Neural crest cell (in vitro differentiated cells): ENCODE measurements at regions not wholly inside any gene's neighbourhood (a gene's known extent, or its start where the extent isn't known, plus 50 kb on each side); places are given as distances from the start of the nearest gene placed in this dataset.

ENCODE experiments used
- DNase-seq: peaks from one replicate; pipeline ENCODE4 v3.0.0; 2021; ENCODE audit warnings: low read depth, mixed read lengths, low spot score
- H3K27ac Mint-ChIP-seq: one replicate; pipeline ENCODE4 v1.8.0; 2021; ENCODE audit warnings: mild to moderate bottlenecking, mixed read lengths; ENCODE audit not compliant: unreplicated experiment
- H3K27me3 Mint-ChIP-seq: 2 replicates; pipeline ENCODE4 v1.8.0; 2021; ENCODE audit warnings: low read depth, mild to moderate bottlenecking, mixed read lengths
- H3K36me3 Mint-ChIP-seq: 2 replicates; pipeline ENCODE4 v1.8.0; 2021; ENCODE audit warnings: low read depth, mild to moderate bottlenecking, mixed read lengths
- H3K4me1 Mint-ChIP-seq: 2 replicates; pipeline ENCODE4 v1.8.0; 2021; ENCODE audit warnings: mixed read lengths
- H3K4me3 Mint-ChIP-seq: one replicate; pipeline ENCODE4 v1.8.0; 2021; ENCODE audit warnings: mild to moderate bottlenecking, mixed read lengths
- H3K9me3 Mint-ChIP-seq: 2 replicates; pipeline ENCODE4 v1.8.0; 2021; ENCODE audit warnings: mixed read lengths
- TF ChIP-seq, protein P1 (sequence below): fragments of 200-600 bp; sonication (generic); conservative IDR thresholded peaks from 2 replicates; pipeline ENCODE4 v1.5.0; 2021; ENCODE audit warnings: antibody characterized with exemption, mild to moderate bottlenecking

DNA sequence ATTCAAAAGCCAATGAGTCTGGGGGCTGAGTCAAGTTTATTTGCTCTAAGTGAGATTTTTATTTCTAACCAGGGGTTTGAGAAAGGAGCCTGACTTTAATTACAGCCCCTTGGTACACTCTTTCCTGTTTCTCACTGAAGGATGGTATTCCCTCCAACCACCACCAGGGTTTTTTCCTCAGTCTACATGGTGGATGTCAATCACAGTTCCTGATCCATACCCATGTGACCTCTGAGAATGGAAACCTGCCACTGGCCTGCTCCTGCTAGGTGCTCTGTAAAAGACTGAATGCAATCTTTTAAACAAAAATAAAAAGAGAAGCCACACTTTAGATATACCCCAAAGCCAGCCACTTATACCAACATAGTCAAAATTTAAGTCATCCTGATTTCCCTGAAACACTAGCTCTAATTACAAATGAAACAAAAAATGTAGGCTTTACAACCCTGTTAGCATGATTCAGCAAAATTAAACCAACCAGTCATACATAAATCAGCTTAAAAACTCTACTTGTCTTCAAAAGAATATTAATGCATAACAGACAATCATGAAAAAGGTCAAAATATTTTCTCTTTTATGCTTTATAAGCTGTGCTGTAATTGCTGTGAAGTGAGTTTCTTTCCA is 112.1 kb upstream of the NWD2 start:
- no peaks in the 10 kb centered on the region for H3K9me3 Mint-ChIP-seq
- no peaks in the 10 kb centered on the region for H3K4me1 Mint-ChIP-seq
- H3K4me3 Mint-ChIP-seq: no peak overlapping the region
- H3K27ac Mint-ChIP-seq: no peak overlapping the region
- TF ChIP-seq, protein P1, sequence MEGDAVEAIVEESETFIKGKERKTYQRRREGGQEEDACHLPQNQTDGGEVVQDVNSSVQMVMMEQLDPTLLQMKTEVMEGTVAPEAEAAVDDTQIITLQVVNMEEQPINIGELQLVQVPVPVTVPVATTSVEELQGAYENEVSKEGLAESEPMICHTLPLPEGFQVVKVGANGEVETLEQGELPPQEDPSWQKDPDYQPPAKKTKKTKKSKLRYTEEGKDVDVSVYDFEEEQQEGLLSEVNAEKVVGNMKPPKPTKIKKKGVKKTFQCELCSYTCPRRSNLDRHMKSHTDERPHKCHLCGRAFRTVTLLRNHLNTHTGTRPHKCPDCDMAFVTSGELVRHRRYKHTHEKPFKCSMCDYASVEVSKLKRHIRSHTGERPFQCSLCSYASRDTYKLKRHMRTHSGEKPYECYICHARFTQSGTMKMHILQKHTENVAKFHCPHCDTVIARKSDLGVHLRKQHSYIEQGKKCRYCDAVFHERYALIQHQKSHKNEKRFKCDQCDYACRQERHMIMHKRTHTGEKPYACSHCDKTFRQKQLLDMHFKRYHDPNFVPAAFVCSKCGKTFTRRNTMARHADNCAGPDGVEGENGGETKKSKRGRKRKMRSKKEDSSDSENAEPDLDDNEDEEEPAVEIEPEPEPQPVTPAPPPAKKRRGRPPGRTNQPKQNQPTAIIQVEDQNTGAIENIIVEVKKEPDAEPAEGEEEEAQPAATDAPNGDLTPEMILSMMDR: peak; percentile 48
- no peaks in the 10 kb centered on the region for H3K27me3 Mint-ChIP-seq
- no peaks in the 10 kb centered on the region for H3K36me3 Mint-ChIP-seq
- DNase-seq: no peak

- Mint-ChIP-seq H3K4me3 (no peak overlapping the region), H3K27me3 (no peaks in the 10 kb centered on the region), H3K27ac (no peak overlapping the region), H3K9me3 (no peaks in the 10 kb centered on the region), H3K4me1 (no peaks in the 10 kb centered on the region), H3K36me3 (no peaks in the 10 kb centered on the region)
- TF ChIP-seq, protein P1: no peak
- no peak for DNase-seq
Measured at GRCh38 chr4:37132975-37133360, 111.6 kb upstream of the NWD2 start.

DNA sequence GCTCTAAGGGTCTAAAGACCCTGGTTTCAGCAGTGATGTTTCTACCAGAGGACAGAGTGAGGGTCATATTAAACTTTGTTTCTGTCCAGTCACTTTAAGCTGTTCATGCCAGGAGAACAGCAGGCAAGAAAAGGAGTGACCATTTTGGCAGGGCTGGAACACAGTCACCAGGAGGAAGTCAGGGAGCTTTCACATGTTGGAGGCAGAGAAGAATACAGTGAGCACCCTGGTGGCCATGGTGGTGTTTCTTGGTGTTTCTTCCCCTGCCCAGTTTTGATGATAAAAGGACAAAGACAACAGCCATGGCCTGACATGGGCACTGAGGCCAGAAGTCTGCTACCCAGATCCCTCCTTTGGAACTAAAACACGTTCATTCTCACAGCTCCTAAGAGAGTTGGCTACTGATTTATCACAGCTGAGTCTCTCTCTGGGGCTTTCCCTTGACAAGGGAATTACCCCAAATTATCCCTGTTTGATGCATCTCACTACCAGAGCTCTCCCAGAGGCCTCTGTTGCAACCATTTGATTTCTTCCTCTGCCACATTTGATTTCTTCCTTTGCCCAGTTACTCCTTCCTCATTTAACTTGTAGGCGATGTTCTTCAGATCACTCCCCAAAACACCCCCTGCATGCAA is 106.4 kb upstream of the NWD2 start:
- H3K27me3 Mint-ChIP-seq: no peaks in the 10 kb centered on the region

GRCh38 chr4:37138789-37139188 is 105.8 kb upstream of the NWD2 start:
- Mint-ChIP-seq H3K27ac (no peak overlapping the region), H3K4me1 (no peaks in the 10 kb centered on the region), H3K9me3 (no peaks in the 10 kb centered on the region), H3K4me3 (no peak overlapping the region), H3K36me3 (no peaks in the 10 kb centered on the region), H3K27me3 (no peaks in the 10 kb centered on the region)
- TF ChIP-seq, protein P1: no peak
- no peak for DNase-seq

More for the DNA sequence above, 106.4 kb upstream of the NWD2 start:
- H3K4me3 Mint-ChIP-seq: no peak overlapping the region
- no peaks in the 10 kb centered on the region for H3K9me3 Mint-ChIP-seq
- no peaks in the 10 kb centered on the region for H3K36me3 Mint-ChIP-seq
- TF ChIP-seq, protein P1: no peak
- H3K4me1 Mint-ChIP-seq: no peaks in the 10 kb centered on the region
- no peak for DNase-seq
- no peak overlapping the region for H3K27ac Mint-ChIP-seq

GRCh38 chr4:37139987-37140386 is 104.6 kb upstream of the NWD2 start:
- Mint-ChIP-seq H3K9me3 (peaks cover 3% of the 10 kb centered on the region), H3K27me3 (no peaks in the 10 kb centered on the region), H3K4me1 (no peaks in the 10 kb centered on the region), H3K4me3 (no peak overlapping the region), H3K27ac (no peak overlapping the region), H3K36me3 (no peaks in the 10 kb centered on the region)
- no peak for DNase-seq
- TF ChIP-seq, protein P1: no peak
